Keratinocyte (primary cell): ENCODE measurements at regions not wholly inside any gene's neighbourhood (a gene's known extent, or its start where the extent isn't known, plus 50 kb on each side); places are given as distances from the start of the nearest gene placed in this dataset.

Source experiments
- DNase-seq: peaks from one replicate; pipeline ENCODE4 v3.0.0-alpha.2; 2011; ENCODE audit warnings: low read depth, missing footprints, low spot score
- FAIRE-seq: peaks from 2 replicates; lab custom pipeline; 2011; peaks lifted over from hg19 to GRCh38; lab: Jason Lieb, UNC
- H2AFZ ChIP-seq: 2 replicates; pipeline ENCODE4 v1.6.0; 2012; ENCODE audit warnings: low read length, control low read depth, inconsistent platforms; ENCODE audit not compliant: control insufficient read depth
- H3K27ac ChIP-seq: 2 replicates; pipeline ENCODE4 v1.5.1; 2011; ENCODE audit warnings: low read length; ENCODE audit not compliant: control insufficient read depth, insufficient read depth
- H3K27me3 ChIP-seq: 3 replicates; pipeline ENCODE4 v1.6.0; 2011; ENCODE audit warnings: low read length; ENCODE audit not compliant: control insufficient read depth, insufficient read depth; ENCODE audit errors: extremely low read depth
- H3K36me3 ChIP-seq, 2 experiments: 2 replicates in 1 of 2; 3 replicates in 1 of 2; pipeline ENCODE4 v1.5.1; 2011; ENCODE audit warnings: low read length in 2 of 2, mild to moderate bottlenecking in 1 of 2; ENCODE audit not compliant: control insufficient read depth in 2 of 2, insufficient read depth in 2 of 2; ENCODE audit errors: extremely low read depth in 1 of 2
- H3K4me1 ChIP-seq: 3 replicates; pipeline ENCODE4 v1.5.1; 2011; ENCODE audit warnings: low read length; ENCODE audit not compliant: control insufficient read depth, insufficient read depth; ENCODE audit errors: extremely low read depth
- H3K4me2 ChIP-seq: 3 replicates; pipeline ENCODE4 v1.6.0; 2011; ENCODE audit warnings: low read depth, low read length; ENCODE audit not compliant: control insufficient read depth, insufficient read depth; ENCODE audit errors: extremely low read depth
- H3K4me3 ChIP-seq, 3 experiments: fragments of 200-600 bp in 1 of 3; sonication (generic) in 1 of 3; 2 replicates in 2 of 3; 3 replicates in 1 of 3; pipeline ENCODE4 v1.5.1; 2011 to 2016; ENCODE audit warnings: low read length in 3 of 3, mild to moderate bottlenecking in 3 of 3, control low read depth in 2 of 3, inconsistent platforms in 1 of 3, low read depth in 1 of 3, mixed read lengths in 1 of 3, mixed run types in 1 of 3, moderate library complexity in 1 of 3; ENCODE audit not compliant: control insufficient read depth in 2 of 3, insufficient read depth in 2 of 3; ENCODE audit errors: extremely low read depth in 1 of 3
- H3K79me2 ChIP-seq: 2 replicates; pipeline ENCODE4 v1.6.0; 2012; ENCODE audit warnings: low read length; ENCODE audit not compliant: control insufficient read depth, insufficient read depth
- H3K9ac ChIP-seq: 3 replicates; pipeline ENCODE4 v1.6.0; 2011; ENCODE audit warnings: low read length; ENCODE audit not compliant: control insufficient read depth, insufficient read depth; ENCODE audit errors: extremely low read depth
- H3K9me1 ChIP-seq: 3 replicates; pipeline ENCODE4 v1.6.0; 2011; ENCODE audit warnings: low read length; ENCODE audit not compliant: control insufficient read depth, insufficient read depth; ENCODE audit errors: extremely low read depth
- H3K9me3 ChIP-seq: 2 replicates; pipeline ENCODE4 v1.5.1; 2012; ENCODE audit warnings: low read depth, low read length; ENCODE audit not compliant: control insufficient read depth
- H4K20me1 ChIP-seq: 3 replicates; pipeline ENCODE4 v1.6.0; 2011; ENCODE audit warnings: low read length; ENCODE audit not compliant: control insufficient read depth, insufficient read depth; ENCODE audit errors: extremely low read depth
- EZH2 ChIP-seq: IDR thresholded peaks from one replicate; pipeline ENCODE4 v1.6.1; 2012; ENCODE audit warnings: inconsistent platforms, mild to moderate bottlenecking, low read length, moderate library complexity
- dilution Hi-C: fragments of 300-500 bp; cut with MboI; formaldehyde crosslinking; loops from one replicate; pipeline ENCODE4 v1.7.0; 2020; ENCODE audit warnings: low sequenced_read_pairs; ENCODE audit not compliant: extremely low pct_ligation_motif_present
- TF ChIP-seq, protein P1 (sequence below), 3 experiments: IDR thresholded peaks in 1 of 3; conservative IDR thresholded peaks in 1 of 3; optimal IDR thresholded peaks in 1 of 3; 2 replicates in 2 of 3; 3 replicates in 1 of 3; pipeline versions ENCODE3 to v1.5.1; 2011; ENCODE audit warnings: low read length in 3 of 3, mild to moderate bottlenecking in 3 of 3, moderate library complexity in 2 of 3, control low read depth in 1 of 3, inconsistent platforms in 1 of 3; ENCODE audit not compliant: insufficient read depth in 2 of 3; ENCODE audit errors: extremely low read depth in 1 of 3

DNA sequence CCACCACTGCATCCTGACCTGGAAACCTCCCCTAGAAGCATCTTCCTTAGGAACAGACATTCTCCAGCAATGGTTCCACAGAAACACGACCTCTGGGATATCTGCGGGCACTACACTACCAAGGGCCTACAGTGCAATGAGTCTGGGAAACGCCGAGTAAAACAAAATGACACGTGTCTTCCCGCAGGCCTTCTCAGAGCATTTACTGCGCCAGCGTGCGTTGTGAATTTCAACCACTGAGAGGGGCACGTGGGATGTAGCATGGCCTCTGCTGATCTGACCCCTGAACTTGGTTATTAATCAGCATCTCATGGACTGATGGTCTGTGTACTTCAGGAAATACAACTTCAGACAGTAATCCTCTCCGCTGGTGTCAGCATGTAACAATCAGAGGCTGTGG lies 173.0 kb downstream of the C16orf95 start:
- Histone ChIP-seq H2AFZ (no peak overlapping the region), H3K27me3 (no peaks in the 10 kb centered on the region), H4K20me1 (no peaks in the 10 kb centered on the region), H3K36me3 (no peaks in the 10 kb centered on the region), H3K9me3 (no peaks in the 10 kb centered on the region), H3K9ac (no peak overlapping the region), H3K4me2 (no peak overlapping the region), H3K9me1 (no peaks in the 10 kb centered on the region), H3K4me3 (no peak overlapping the region), H3K79me2 (no peaks in the 10 kb centered on the region), H3K4me1 (no peaks in the 10 kb centered on the region), H3K27ac (no peak overlapping the region)
- no peak for FAIRE-seq
- dilution Hi-C loops = no loop called here
- no peak for TF ChIP-seq EZH2
- TF ChIP-seq, protein P1, sequence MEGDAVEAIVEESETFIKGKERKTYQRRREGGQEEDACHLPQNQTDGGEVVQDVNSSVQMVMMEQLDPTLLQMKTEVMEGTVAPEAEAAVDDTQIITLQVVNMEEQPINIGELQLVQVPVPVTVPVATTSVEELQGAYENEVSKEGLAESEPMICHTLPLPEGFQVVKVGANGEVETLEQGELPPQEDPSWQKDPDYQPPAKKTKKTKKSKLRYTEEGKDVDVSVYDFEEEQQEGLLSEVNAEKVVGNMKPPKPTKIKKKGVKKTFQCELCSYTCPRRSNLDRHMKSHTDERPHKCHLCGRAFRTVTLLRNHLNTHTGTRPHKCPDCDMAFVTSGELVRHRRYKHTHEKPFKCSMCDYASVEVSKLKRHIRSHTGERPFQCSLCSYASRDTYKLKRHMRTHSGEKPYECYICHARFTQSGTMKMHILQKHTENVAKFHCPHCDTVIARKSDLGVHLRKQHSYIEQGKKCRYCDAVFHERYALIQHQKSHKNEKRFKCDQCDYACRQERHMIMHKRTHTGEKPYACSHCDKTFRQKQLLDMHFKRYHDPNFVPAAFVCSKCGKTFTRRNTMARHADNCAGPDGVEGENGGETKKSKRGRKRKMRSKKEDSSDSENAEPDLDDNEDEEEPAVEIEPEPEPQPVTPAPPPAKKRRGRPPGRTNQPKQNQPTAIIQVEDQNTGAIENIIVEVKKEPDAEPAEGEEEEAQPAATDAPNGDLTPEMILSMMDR (optimal IDR thresholded peaks at IDR 0.05 in 1 of 3, IDR thresholded peaks at IDR 0.05 in 1 of 3, conservative IDR thresholded peaks at IDR 0.05 in 1 of 3; ENCODE audit: extremely low read depth in 1 of 3, insufficient read depth in 2 of 3, low read length in 3 of 3) = no peak
- DNase-seq = no peak

DNA sequence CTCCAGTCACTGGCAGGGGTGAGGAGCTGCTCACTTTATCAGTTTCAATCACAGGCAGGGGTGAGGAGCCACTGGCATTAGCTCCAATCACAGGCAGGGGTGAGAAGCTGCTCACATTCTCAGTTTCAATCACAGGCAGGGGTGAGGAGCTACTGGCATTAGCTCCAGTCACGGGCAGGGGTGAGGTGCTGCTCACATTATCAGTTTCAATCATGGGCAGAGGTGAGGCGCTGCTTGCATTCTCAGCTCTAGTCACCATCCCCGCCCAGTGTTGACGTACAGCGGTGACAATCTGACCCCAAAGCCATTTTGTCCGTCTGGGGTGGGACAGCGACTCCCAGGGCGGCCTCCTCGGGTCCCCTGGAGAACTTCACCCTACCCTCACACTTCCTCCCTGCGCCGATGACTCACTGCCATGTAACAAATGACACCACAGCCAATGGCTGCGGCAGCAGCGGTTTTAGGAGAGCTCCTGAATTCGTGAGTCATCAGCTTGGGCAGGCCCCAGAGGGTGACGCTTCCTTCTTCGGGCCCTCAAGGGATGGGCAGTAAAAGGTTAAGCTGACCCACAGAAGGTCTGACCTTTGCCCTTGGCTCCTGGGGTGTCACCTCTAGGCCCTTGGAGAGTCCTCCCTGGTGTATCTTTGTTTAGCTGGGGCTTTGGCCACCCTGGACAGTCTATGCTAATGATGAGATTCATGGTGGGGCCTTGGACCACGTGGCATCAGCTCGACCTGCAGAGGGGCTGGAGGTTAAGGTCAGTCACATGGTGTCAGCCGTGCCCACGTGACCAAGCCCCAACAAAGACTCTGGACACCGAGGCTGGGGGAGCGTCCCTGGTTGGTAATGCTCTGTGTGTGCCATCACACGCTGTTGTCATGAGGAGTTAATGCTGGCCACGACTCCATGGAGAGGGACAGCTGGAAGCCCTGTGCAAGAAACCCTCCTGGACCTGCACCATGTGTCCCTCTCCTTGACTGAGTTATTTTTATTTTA lies 171.7 kb downstream of the C16orf95 start:
- FAIRE-seq = no peak
- Histone ChIP-seq H3K4me2 (no peak overlapping the region), H3K27me3 (no peaks in the 10 kb centered on the region), H3K27ac (no peak overlapping the region), H3K9me1 (no peaks in the 10 kb centered on the region), H2AFZ (no peak overlapping the region), H3K4me1 (no peaks in the 10 kb centered on the region), H3K9me3 (no peaks in the 10 kb centered on the region), H3K36me3 (no peaks in the 10 kb centered on the region), H3K4me3 (no peak overlapping the region), H3K9ac (no peak overlapping the region), H3K79me2 (no peaks in the 10 kb centered on the region), H4K20me1 (no peaks in the 10 kb centered on the region)
- no peak for TF ChIP-seq EZH2
- TF ChIP-seq, protein P1 (optimal IDR thresholded peaks at IDR 0.05 in 1 of 3, IDR thresholded peaks at IDR 0.05 in 1 of 3, conservative IDR thresholded peaks at IDR 0.05 in 1 of 3; ENCODE audit: extremely low read depth in 1 of 3, insufficient read depth in 2 of 3, low read length in 3 of 3) = no peak
- no peak for DNase-seq
- dilution Hi-C loops = no loop called here
